ENCODE measurements at regions not wholly inside any gene's neighbourhood (a gene's known extent, or its start where the extent isn't known, plus 50 kb on each side); places are given as distances from the start of the nearest gene placed in this dataset.

DNA sequence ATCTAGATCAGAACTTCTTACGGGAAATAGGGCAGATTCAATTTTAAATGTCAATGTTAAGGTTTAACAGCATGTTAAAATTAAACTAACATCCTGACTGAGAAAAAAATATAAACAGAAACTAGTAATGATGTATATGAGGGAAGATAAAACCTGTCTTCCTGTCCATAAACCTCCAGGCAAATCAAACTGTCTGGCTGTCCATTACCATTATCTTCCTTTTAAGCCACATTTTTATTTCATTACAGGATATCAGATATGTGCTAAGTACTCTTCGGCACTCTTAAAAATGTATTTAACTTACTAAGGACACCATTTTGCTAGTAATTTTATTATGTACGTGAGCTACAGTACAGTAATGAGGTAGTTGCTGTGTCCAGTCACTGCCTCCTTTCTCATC is 1461.7 kb upstream of the ALCAM start:
- TF ChIP-seq FOXK2 (IDR thresholded peaks at IDR 0.05) (no peak), SP1 (IDR thresholded peaks at IDR 0.05) (no peak), FOXM1 (IDR thresholded peaks at IDR 0.05; ENCODE audit: borderline replicate concordance) (no peak), SUZ12 (IDR thresholded peaks at IDR 0.05) (no peak), TARDBP (IDR thresholded peaks at IDR 0.05) (no peak), BHLHE40 (IDR thresholded peaks at IDR 0.05; ENCODE audit: borderline replicate concordance) (no peak), L3MBTL2 (conservative IDR thresholded peaks at IDR 0.05) (no peak), HDGF (IDR thresholded peaks at IDR 0.05; ENCODE audit: borderline replicate concordance) (no peak), FOXA1 (IDR thresholded peaks at IDR 0.05) (no peak), NFRKB (IDR thresholded peaks at IDR 0.05) (no peak)

All from HEK293T (cell line).